ENCODE measurements at regions not wholly inside any gene's neighbourhood (a gene's known extent, or its start where the extent isn't known, plus 50 kb on each side); places are given as distances from the start of the nearest gene placed in this dataset.
"Not testable (repeated sequence)": the region's sequence is repeated elsewhere in the genome, so short reads cannot be mapped to it uniquely, and the experiment has no call there.

- no peak for TF ChIP-seq CTCF (IDR thresholded peaks at IDR 0.05; ENCODE audit: extremely low read depth, low read depth, low read length)
- Histone ChIP-seq H3K4me3 (ENCODE audit: insufficient read depth, low read length) (no peak overlapping the region), H4K20me1 (ENCODE audit: insufficient read depth, low read length) (no peaks in the 10 kb centered on the region), H3K27ac (ENCODE audit: low read depth, low read length) (no peak overlapping the region), H2AFZ (ENCODE audit: low read length) (peak overlapping the region; percentile 8), H3K4me1 (ENCODE audit: insufficient read depth, low read length) (peaks cover 3% of the 10 kb centered on the region), H3K27me3 (ENCODE audit: insufficient read depth, low read length) (no peaks in the 10 kb centered on the region), H3K9me3 (ENCODE audit: low read depth, low read length) (no peaks in the 10 kb centered on the region), H3K79me2 (ENCODE audit: insufficient read depth, low read length) (no peaks in the 10 kb centered on the region), H3K4me2 (ENCODE audit: insufficient read depth, low read length) (no peak overlapping the region), H3K36me3 (ENCODE audit: insufficient read depth, low read length) (no peaks in the 10 kb centered on the region)
- no peak for DNase-seq (ENCODE audit: insufficient read length, low spot score, missing footprints)
Measured at GRCh38 chr14:80278293-80279023, 67.2 kb upstream of the DIO2 start.

- Histone ChIP-seq H3K27ac (ENCODE audit: low read depth, low read length) (no peak overlapping the region), H4K20me1 (ENCODE audit: insufficient read depth, low read length) (no peaks in the 10 kb centered on the region), H3K4me2 (ENCODE audit: insufficient read depth, low read length) (no peak overlapping the region), H3K79me2 (ENCODE audit: insufficient read depth, low read length) (no peaks in the 10 kb centered on the region), H3K4me3 (ENCODE audit: insufficient read depth, low read length) (no peak overlapping the region), H3K27me3 (ENCODE audit: insufficient read depth, low read length) (no peaks in the 10 kb centered on the region), H3K36me3 (ENCODE audit: insufficient read depth, low read length) (no peaks in the 10 kb centered on the region), H2AFZ (ENCODE audit: low read length) (no peak overlapping the region), H3K4me1 (ENCODE audit: insufficient read depth, low read length) (peaks cover 3% of the 10 kb centered on the region), H3K9me3 (ENCODE audit: low read depth, low read length) (no peaks in the 10 kb centered on the region)
- no peak for TF ChIP-seq CTCF (IDR thresholded peaks at IDR 0.05; ENCODE audit: extremely low read depth, low read depth, low read length)
- DNase-seq (ENCODE audit: insufficient read length, low spot score, missing footprints), result peak; percentile 48
Measured at GRCh38 chr14:80275208-80275850, 64.0 kb upstream of the DIO2 start.

- H2AFZ ChIP-seq (ENCODE audit: low read length); H3K27ac ChIP-seq (ENCODE audit: low read depth, low read length); H3K36me3 ChIP-seq (ENCODE audit: insufficient read depth, low read length); H3K4me1 ChIP-seq (ENCODE audit: insufficient read depth, low read length); H3K79me2 ChIP-seq (ENCODE audit: insufficient read depth, low read length); H4K20me1 ChIP-seq (ENCODE audit: insufficient read depth, low read length); H3K27me3 ChIP-seq (ENCODE audit: insufficient read depth, low read length); H3K4me3 ChIP-seq (ENCODE audit: insufficient read depth, low read length); H3K4me2 ChIP-seq (ENCODE audit: insufficient read depth, low read length); DNase-seq (ENCODE audit: insufficient read length, low spot score, missing footprints); H3K9me3 ChIP-seq (ENCODE audit: low read depth, low read length): not testable (repeated sequence)
Measured at GRCh38 chr14:80274310-80274709, 63.0 kb upstream of the DIO2 start.

GRCh38 chr14:80271389-80271788 is 60.1 kb upstream of the DIO2 start:
- H3K9me3 ChIP-seq (ENCODE audit: low read depth, low read length), result no peaks in the 10 kb centered on the region
- no peaks in the 10 kb centered on the region for H3K27me3 ChIP-seq (ENCODE audit: insufficient read depth, low read length)
- TF ChIP-seq CTCF (IDR thresholded peaks at IDR 0.05; ENCODE audit: extremely low read depth, low read depth, low read length), result no peak
- no peak overlapping the region for H3K4me2 ChIP-seq (ENCODE audit: insufficient read depth, low read length)
- no peaks in the 10 kb centered on the region for H3K79me2 ChIP-seq (ENCODE audit: insufficient read depth, low read length)
- no peak overlapping the region for H3K27ac ChIP-seq (ENCODE audit: low read depth, low read length)
- no peak for DNase-seq (ENCODE audit: insufficient read length, low spot score, missing footprints)
- peaks cover 3% of the 10 kb centered on the region for H3K4me1 ChIP-seq (ENCODE audit: insufficient read depth, low read length)
- no peak overlapping the region for H3K4me3 ChIP-seq (ENCODE audit: insufficient read depth, low read length)
- no peak overlapping the region for H2AFZ ChIP-seq (ENCODE audit: low read length)
- no peaks in the 10 kb centered on the region for H4K20me1 ChIP-seq (ENCODE audit: insufficient read depth, low read length)
- no peaks in the 10 kb centered on the region for H3K36me3 ChIP-seq (ENCODE audit: insufficient read depth, low read length)
